GM21515 (cell line): ENCODE measurements at regions not wholly inside any gene's neighbourhood (a gene's known extent, or its start where the extent isn't known, plus 50 kb on each side); places are given as distances from the start of the nearest gene placed in this dataset.
A peak's percentile ranks its signal among the peaks of the same experiment; 100 is the strongest.

Source experiments
- ATAC-seq: cut with Tn5 transposase; IDR thresholded peaks from one replicate; pipeline ENCODE4 v1.9.1; 2021; ENCODE audit not compliant: unreplicated experiment

DNA sequence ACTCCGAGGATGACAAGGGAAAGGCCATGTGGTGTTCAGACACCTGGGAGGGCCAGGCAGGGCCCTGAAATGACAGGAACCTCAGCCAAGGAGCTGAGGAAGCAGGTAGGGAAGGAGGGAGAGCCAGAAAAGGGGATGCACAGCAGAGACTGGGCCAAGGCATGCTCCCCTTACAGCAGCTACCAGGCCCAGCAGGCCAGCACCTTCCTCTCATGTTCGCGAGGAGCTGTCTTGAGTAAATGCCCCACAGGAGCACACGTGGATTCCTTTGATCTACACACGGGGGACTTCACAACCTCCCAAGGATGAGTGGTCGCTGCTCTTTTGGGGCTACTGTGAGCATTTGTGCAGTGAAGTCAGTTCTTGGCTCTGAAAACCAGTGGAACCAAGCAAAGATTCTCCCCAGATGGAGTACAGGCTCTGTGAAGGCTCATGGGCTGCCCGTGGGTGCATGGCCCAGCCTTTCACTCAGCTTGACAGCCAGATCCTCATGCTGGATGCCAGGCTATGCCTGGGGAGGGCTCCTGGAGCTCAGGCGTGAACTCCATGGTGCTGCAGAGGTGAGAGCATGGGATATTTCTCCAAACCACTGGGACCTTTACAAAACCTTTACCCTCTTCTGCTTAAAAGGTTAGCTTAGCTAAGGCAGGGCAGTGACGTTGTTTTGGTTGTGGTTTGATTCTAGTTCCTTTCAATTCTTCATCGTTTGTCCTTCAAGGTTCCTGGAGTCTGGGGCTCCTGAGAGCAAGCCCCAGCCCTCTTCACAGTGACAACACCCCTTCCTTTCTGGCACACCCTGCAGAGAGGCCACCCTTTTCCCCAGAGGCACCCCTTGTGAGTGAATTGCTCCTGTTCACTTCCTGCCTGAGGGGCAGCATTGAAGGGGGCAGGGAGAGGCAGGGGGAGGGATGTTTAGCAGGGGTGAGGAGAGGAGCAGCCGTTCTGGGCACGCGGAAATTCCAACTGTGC lies 74.2 kb upstream of the ZPBP start:
- ATAC-seq = peak; percentile 42

DNA sequence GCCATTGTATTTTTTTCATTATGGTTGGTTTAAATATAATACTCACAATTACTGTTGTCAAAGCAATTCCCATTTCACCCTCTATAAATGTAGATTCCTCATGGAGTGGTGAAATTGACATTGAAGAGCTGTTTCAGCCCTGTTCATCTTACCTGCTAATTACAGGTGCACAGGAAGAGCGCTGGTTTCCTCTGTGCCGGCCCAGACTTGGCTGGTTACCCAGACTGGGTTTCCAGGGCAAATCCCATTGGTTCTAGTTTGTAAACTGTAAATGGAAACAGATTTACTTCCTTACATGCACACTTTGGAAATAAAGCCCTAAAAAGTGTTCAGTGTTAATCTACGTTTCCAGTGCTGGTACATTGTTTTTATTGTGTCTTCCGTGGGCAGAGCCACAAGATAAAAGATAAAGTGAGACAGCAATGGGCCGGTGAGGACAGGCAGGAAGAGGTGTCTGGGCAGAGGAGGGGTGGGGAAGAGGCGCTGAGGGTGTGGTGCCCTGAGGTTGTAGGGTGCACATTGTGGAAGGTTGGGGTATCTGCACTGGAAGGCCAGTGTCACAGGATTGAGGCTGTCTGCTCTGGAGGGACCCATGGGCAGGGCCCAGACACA lies 71.6 kb upstream of the ZPBP start:
- no peak for ATAC-seq

DNA sequence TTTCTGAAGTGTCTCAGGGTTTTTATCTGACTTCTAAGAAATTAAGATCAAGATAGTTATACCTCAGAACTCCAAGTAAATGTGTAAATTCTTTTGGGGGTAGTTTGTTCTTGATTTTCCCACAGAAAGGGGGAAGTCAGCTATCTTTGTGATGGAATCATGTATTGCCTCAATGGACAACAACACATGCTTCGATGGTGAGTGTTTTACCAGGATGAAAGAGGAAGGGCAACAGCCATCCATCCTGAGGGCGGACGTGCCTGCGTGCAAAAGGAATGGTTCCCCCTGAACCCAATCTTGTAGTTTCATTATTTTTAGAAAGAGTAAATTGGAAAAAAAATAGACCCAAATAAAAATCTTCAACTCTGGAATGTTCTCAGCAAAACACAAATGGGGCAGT lies 67.2 kb upstream of the ZPBP start:
- ATAC-seq = no peak

DNA sequence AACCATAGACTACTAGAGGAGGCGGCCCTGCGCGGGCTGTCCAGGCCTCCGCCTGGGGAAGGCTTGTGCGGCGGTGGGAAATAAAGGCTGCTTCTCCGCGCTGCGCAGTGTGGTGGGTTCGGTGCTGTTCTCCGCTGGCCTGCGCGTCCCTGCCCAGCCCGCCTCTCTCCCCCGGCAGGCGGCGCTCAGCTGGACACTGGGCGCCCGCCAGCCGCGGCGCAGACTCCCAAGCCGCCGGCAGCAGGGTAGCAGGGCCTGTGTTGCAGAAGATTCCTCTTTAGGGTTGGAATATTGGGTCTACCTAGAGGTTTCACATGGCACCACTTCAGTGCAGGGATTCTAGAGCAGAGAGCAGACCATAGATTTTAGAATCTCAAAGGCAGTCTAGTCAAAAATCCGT lies 66.1 kb upstream of the ZPBP start:
- no peak for ATAC-seq

DNA sequence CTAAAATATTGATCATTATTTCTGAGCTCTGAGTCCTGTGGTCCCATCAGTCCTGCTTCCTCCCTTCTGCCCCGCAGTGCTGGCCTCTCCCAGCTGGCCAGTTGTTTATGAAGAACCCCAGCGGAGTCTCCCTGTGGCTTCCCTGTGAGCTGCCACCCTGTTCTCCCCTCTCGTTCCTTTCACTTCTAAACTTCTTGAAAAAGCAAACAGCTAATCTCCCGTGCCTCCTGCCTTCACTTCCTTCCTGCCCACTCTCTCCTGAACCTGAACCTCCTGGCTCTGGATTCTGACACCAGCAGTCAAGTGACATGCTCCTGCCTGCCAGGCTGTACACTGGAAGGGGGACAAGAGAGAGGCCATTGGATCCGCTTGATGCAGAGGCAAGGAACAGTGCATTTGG lies 63.7 kb upstream of the ZPBP start:
- ATAC-seq = no peak

DNA sequence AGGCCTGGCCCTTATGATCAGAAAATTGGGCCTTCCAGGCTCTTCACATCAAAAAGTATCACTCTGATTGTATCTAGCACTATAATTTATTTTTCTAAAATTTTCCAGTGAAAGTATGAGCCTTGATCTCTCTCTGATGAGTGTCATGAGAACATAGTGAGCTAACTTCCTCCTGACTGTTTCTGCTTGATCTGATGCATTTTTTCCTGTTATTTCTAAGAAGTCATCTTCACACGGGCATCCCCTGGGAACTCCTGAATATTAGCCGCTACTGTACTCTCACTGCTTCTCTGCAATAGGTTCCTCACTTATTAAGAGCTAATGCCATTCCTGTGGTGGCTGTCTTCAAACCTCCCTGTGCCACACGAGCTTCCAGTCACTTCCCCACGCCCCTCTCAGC lies 63.1 kb upstream of the ZPBP start:
- no peak for ATAC-seq

DNA sequence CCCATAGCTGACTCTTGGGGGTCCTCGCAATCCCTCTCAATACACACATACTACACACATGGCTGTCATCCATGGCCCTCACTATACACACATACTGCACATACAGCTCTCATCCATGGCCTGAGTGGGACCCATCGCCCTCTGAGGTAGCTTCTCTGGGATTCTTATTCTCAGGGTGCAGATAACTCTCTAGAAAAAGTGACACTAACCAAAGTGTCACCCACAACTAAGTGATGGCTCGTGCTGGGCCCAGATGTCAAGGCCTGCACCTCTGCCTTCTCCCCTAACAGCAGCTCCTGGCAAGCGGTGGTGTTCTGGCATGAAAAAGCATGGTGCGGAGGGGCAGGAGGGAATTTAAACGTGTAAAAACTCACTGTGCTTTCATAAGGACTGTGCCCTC lies 62.7 kb upstream of the ZPBP start:
- ATAC-seq = no peak

DNA sequence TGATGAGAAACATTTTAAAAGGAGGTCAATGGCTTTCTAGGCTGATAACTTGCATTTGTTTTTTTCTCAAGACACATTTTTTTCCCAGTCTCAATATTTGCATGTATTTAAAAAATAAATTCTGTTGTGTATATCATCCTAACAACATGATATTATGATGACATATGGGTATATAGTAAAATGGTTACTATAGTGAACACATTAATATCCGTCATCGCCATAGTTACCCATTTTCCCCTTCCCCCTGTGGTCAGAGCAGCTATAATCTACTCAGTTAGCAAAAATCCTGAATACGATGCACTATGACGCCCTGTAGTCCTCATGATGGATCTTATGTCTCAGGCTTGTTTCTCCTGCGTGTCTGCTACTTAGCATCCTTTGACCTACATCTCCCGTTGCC lies 60.9 kb upstream of the ZPBP start:
- ATAC-seq = no peak

DNA sequence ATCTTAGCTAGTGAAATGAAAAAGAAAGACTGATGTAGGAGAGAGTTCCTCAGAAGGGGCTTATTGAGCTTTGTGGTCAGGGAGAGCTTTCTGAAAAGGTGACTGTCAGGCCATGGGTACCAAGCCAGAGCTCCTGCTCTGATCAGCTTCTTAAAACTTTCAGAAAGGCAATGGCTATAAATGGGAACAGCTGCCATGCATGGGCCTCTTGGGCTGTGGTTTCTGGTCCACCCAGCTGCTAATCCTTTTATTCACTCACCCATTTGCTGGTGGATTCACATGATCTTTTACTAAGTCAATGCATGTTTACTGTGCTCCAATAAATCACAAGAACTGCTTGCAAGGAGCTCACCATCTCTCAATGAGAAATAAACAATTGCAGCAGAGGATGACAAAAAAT lies 60.1 kb upstream of the ZPBP start:
- no peak for ATAC-seq

DNA sequence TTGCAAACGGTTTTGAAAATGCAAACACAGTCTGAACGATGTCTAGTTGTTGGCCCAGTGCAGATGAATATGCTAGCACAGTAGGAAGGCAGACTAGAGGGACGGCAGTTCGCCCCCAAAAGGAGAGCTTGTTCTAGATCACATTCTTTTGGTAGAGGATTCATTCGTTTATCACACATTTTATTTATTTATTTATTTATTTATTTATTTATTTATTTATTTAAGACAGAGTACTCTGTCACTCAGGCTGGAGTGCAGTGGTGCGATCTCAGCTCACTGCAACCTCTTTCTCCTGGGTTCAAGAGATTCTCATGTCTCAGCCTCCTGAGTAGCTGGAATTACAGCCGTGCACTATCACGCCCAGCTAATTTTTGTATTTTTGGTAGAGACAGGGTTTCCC lies 59.4 kb upstream of the ZPBP start:
- no peak for ATAC-seq

DNA sequence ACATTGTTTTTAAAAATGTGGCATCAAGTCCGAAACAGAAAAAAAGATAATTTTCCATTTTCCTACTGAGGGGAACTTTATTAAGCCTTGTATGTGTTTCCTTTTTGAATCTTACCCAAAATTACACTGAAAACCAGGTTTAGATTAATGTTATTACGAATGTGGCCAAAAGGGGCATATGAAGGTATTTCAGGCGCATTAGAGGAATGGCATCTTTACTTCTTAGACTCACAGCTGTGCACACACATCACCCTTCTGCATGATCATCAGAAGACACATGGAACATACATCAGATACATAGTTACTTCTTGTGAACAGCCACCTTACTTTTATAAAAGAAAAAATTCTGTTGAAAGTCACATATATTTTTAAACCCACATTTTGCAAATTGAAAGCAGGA lies 58.6 kb upstream of the ZPBP start:
- ATAC-seq = no peak

DNA sequence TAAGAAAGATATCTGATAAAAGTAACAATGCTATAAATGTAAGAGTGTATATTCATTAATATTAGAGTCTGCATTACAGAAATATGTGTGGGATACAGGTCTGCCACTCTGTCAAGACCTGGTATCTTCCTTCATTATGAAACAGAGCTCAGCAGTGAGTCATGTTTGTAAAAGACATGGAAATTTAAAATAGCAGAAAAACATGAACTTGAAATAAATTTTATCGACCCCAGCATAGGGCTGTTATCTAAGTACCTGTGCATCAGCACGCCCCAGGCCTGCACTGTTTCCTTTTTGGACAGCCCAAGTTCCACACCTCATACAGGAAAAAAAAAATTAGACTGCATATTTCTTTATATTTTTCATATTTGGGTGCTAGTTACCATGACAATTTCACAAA lies 58.0 kb upstream of the ZPBP start:
- no peak for ATAC-seq

DNA sequence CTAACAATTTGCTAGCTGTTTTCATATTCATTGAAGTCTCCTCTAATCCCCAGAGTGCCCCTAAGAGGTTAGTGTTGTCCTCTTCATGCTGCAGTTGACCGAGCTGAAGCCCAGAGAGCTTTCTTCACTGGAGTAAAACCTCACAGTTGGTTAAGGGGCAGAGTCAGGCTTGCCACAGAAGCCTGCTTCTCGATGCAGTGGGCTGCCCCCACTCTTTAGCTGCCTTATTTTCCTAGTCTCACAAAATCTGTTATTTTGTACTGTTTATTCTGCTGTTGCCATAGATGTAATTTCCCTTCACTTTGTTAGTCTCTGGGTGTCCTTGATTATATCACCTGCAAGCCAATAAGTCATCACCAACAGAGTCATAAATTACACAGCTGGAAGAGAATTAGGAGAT lies 56.3 kb upstream of the ZPBP start:
- no peak for ATAC-seq

DNA sequence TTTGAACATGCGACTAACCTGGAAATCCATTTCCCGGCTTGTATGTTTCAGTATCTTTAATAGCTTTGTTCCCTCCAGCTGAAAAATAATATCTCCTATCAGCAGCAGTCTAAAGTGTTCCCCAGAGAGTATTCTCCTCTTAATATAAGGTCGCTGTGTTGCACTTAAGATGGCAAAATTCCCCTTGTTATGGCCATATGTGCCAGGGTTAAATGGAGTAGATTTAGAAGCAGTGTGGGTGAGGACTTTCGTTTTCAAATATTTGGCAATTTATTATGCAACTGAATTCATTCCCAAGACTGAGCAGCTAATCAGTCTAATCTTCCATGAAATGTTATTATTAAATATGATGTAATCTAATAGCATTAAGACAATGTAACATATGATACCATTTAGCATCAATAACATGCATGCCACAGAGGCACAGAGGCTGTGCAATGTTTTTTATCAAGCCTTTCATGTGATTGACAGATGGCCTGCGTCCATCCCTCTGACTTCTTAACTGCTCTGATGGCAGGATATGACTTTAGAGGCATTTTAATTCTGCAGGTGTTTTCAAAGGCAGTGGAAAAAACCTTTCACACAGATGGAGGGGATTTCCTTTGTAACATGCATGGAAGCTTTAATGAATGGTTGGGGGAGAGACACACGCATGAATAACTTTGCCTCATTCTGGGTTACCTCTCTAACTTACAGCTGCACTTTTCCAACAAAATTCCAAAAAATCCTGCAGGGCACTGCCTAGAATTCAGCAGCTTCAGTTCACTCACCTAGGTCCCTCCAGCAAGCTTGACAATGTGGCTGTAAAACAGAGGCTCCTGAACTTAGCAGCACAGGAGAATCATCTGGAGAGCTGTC lies 55.1 kb upstream of the ZPBP start:
- ATAC-seq = peak; percentile 37

DNA sequence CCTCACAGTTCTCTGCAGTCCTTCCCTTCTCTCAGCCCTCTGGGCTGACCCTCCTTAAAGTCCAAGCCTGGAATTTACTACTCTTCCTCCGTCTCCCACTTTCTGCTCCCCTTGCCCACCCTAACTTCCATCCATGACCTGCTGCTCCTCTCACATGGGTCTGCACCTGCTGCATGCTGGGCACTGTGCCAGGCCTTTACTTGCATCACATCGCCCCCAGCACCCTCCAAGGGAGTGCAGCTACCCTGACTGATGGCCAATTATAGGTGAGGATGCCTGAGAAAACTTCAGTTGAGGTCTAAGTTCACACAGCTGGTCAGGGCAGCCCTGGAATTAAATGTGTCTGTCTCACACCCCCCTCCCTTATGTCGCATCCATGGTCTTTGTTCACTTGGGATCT lies 53.6 kb upstream of the ZPBP start:
- ATAC-seq = no peak

DNA sequence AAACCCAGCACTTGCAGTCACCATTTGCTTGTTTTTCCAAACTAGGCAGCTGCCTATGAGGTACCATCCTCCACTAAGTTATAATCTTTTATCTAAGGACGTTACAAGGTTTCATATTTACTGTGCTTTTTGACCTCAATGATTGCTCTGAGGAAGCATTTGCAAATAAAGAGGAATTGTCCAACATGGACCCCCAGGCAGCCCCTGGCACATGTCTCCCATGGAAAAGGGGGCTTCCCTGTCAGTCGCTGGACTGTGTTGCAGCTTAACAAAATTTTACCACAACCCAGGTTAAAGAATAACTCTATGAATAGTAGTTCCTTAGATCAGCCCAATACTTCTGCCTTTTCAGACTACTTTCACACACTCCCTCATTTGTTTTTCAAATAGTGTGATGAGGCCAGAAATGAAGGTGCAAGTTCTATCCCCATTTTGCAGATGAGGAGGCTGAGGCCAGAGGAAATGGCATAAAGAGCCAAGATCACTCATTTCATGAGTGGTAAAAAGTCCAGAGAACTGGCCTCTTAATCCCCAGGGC lies 52.8 kb upstream of the ZPBP start:
- ATAC-seq = peak; percentile 39

DNA sequence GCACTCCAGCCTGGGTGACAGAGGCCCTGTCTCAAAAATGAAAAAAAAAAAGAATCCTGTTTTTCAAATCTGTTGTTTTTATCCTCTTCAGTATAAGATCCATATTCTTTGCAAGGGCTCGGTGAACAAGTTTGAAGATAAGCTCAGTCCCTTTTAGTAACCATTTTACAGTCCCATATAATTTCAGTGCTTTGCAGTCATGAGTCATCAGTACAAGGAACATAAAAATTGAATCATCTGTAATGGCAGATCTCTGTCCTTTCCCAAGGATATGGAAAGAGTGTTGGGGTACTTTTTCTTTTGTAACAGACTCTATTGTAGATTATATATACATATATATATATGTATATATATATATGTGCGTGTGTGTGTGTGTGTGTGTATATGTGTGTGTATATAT lies 52.2 kb upstream of the ZPBP start:
- ATAC-seq = no peak
